WTC11 (cell line): ENCODE measurements at regions not wholly inside any gene's neighbourhood (a gene's known extent, or its start where the extent isn't known, plus 50 kb on each side); places are given as distances from the start of the nearest gene placed in this dataset.

Experiments used
- ATAC-seq: fragments of 200-7000 bp; cut with Tn5 transposase; 2 replicates; pipeline ENCODE4 v1.10.0; 2021; ENCODE audit warnings: mild to moderate bottlenecking, moderate library complexity
- CTCF ChIA-PET: fragments of 300-600 bp; sonication (Branson Sonifier 250); formaldehyde crosslinking; loops from one replicate; lab custom pipeline; 2021; ENCODE audit warnings: antibody characterized with exemption; lab: Charles Lee
- POLR2A ChIA-PET: fragments of 350-600 bp; sonication (Branson Sonifier 250); formaldehyde crosslinking; loops from one replicate; lab custom pipeline; 2021; ENCODE audit warnings: antibody characterized with exemption; lab: Charles Lee
- DNase-seq: peaks from one replicate; pipeline ENCODE4 v3.0.0; 2021; ENCODE audit warnings: low spot score
- H3K27ac Mint-ChIP-seq: 2 replicates; pipeline ENCODE4 v1.8.0; 2021; ENCODE audit warnings: mixed read lengths
- H3K27me3 Mint-ChIP-seq: 2 replicates; pipeline ENCODE4 v1.8.0; 2021; ENCODE audit warnings: low read depth, mild to moderate bottlenecking, moderate library complexity, mixed read lengths
- H3K36me3 Mint-ChIP-seq: 2 replicates; pipeline ENCODE4 v1.8.0; 2021; ENCODE audit warnings: mixed read lengths
- H3K4me1 Mint-ChIP-seq: 2 replicates; pipeline ENCODE4 v1.8.0; 2022; ENCODE audit warnings: mixed read lengths
- H3K4me3 Mint-ChIP-seq: 2 replicates; pipeline ENCODE4 v1.8.0; 2021; ENCODE audit warnings: mild to moderate bottlenecking, moderate library complexity, mixed read lengths
- H3K9me3 Mint-ChIP-seq: 2 replicates; pipeline ENCODE4 v1.8.0; 2021; ENCODE audit warnings: mixed read lengths
- NR2C2 ChIP-seq: sonication (generic); formaldehyde crosslinking; IDR thresholded peaks from 2 replicates; pipeline ENCODE4 v1.8.0; 2022; ENCODE audit warnings: mild to moderate bottlenecking, missing genetic modification reagents
- NR3C1 ChIP-seq: sonication (generic); formaldehyde crosslinking; conservative IDR thresholded peaks from 2 replicates; pipeline ENCODE4 v1.8.1; 2023; ENCODE audit warnings: low read depth, mild to moderate bottlenecking, missing genetic modification reagents
- RELA ChIP-seq: sonication (generic); formaldehyde crosslinking; IDR thresholded peaks from 2 replicates; pipeline ENCODE4 v1.8.1; 2022; ENCODE audit warnings: missing genetic modification reagents, mild to moderate bottlenecking, borderline replicate concordance
- SMAD4 ChIP-seq: sonication (generic); formaldehyde crosslinking; IDR thresholded peaks from 2 replicates; pipeline ENCODE4 v1.8.0; 2022; ENCODE audit warnings: mild to moderate bottlenecking, missing genetic modification reagents
- ZNF263 ChIP-seq: sonication (generic); formaldehyde crosslinking; IDR thresholded peaks from 2 replicates; pipeline ENCODE4 v1.8.1; 2022; ENCODE audit warnings: low read depth, mild to moderate bottlenecking, moderate library complexity, missing genetic modification reagents
- ZNF317 ChIP-seq: sonication (generic); formaldehyde crosslinking; IDR thresholded peaks from 2 replicates; pipeline ENCODE4 v1.8.1; 2023; ENCODE audit warnings: low read depth, mild to moderate bottlenecking, moderate library complexity, missing genetic modification reagents, borderline replicate concordance
- ZNF416 ChIP-seq: fragments of 250-450 bp; sonication (Bioruptor Pico); IDR thresholded peaks from 2 replicates; pipeline ENCODE4 v1.9.0; 2021; ENCODE audit warnings: mild to moderate bottlenecking, inconsistent platforms
- ZNF423 ChIP-seq: fragments of 250-450 bp; sonication (Bioruptor Pico); IDR thresholded peaks from 2 replicates; pipeline ENCODE4 v2.1.2; 2022; ENCODE audit warnings: mild to moderate bottlenecking, moderate library complexity
- TF ChIP-seq, protein P1 (sequence below): sonication (generic); formaldehyde crosslinking; IDR thresholded peaks from 2 replicates; pipeline ENCODE4 v1.8.0; 2022; ENCODE audit warnings: missing genetic modification reagents
- TF ChIP-seq, protein P2 (sequence below): sonication (generic); formaldehyde crosslinking; IDR thresholded peaks from 2 replicates; pipeline ENCODE4 v1.8.1; 2023; ENCODE audit warnings: mild to moderate bottlenecking, moderate library complexity, missing genetic modification reagents
- TF ChIP-seq, protein P3 (sequence below): sonication (generic); formaldehyde crosslinking; IDR thresholded peaks from 2 replicates; pipeline ENCODE4 v1.8.0; 2022; ENCODE audit warnings: mild to moderate bottlenecking, missing genetic modification reagents
- TF ChIP-seq, protein P4 (sequence below): sonication (generic); formaldehyde crosslinking; IDR thresholded peaks from 2 replicates; pipeline ENCODE4 v1.8.1; 2023; ENCODE audit warnings: mild to moderate bottlenecking, missing genetic modification reagents, moderate library complexity
- TF ChIP-seq, protein P5 (sequence below): fragments of 250-450 bp; sonication (Bioruptor Pico); IDR thresholded peaks from 2 replicates; pipeline ENCODE4 v1.8.0; 2021; ENCODE audit warnings: mild to moderate bottlenecking
- TF ChIP-seq, protein P6 (sequence below): sonication (generic); formaldehyde crosslinking; IDR thresholded peaks from 2 replicates; pipeline ENCODE4 v1.8.0; 2023; ENCODE audit warnings: mild to moderate bottlenecking, missing genetic modification reagents
- TF ChIP-seq, protein P7 (sequence below): fragments of 250-450 bp; sonication (Bioruptor Pico); IDR thresholded peaks from 2 replicates; pipeline ENCODE4 v2.1.2; 2022; ENCODE audit warnings: mild to moderate bottlenecking, moderate library complexity
- TF ChIP-seq, protein P8 (sequence below): sonication (generic); formaldehyde crosslinking; IDR thresholded peaks from 2 replicates; pipeline ENCODE4 v1.8.0; 2023; ENCODE audit warnings: missing genetic modification reagents, mild to moderate bottlenecking, borderline replicate concordance

DNA sequence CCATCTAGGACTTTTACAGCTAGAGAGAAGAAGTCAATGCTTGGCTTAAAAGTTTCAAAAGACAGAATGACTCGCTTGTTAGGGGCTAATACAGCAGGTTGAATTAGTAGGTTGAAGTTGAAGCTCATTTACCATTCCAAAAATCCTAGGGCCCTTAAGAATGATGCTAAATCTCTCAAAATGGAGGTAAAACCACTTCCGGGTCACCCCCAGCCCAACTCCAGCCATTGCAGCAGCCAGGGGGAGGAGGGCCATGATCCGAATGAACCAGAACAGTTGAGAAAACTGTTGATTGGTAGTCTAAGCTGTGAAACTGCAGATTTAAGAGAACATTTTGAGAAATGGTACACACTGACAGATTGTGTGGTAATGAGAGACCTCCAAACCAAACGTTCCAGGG, 245.4 kb downstream of the HNRNPD start:
- Mint-ChIP-seq H3K27me3 (no peaks in the 10 kb centered on the region; the same call in none of the 2 replicates), H3K27ac (no peak overlapping the region), H3K36me3 (no peaks in the 10 kb centered on the region), H3K4me3 (no peak overlapping the region), H3K9me3 (peaks cover 9% of the 10 kb centered on the region), H3K4me1 (no peaks in the 10 kb centered on the region)
- CTCF ChIA-PET: no interaction called here
- DNase-seq: no peak
- ATAC-seq: no peak
- POLR2A ChIA-PET: no interaction called here
- no peak for TF ChIP-seq SMAD4
- TF ChIP-seq NR2C2 (CRISPR knock-in tag): no peak
- TF ChIP-seq NR3C1 (CRISPR knock-in tag): no peak

DNA sequence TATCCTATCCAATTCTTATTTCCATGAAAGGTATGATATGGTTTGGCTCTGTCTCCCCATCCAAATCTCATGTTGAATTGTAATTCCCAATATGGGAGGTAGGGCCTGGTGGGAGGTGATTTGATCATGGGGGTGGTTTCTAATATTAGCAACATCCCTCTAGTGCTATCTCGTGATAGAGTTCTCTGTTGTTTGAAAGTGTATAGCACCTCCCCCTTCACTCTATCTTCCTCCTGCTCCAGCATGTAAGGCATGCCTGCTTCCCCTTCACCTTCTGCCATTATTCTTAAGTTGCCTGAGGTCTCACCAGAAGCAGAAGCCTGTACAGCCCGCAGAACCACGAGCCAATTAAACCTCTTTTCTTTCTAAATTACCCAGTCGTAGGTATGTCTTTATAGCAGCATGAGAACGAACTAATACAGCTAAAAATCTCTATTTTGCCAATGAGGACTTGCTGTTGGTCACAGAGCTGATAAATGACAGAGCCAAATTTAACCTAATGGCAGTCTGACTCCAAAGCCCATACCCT, 247.2 kb downstream of the HNRNPD start:
- H3K27ac Mint-ChIP-seq: no peak overlapping the region
- ChIA-PET CTCF (interaction anchor here (1.6 kb wide), 1 partner anchor 213 kb away, joined by 3 read pairs; no protein-coding TSS in a partner anchor), POLR2A (no interaction called here)
- no peak for DNase-seq
- no peaks in the 10 kb centered on the region; the same call in none of the 2 replicates for H3K27me3 Mint-ChIP-seq
- H3K9me3 Mint-ChIP-seq: peaks cover 9% of the 10 kb centered on the region
- no peak for ATAC-seq
- no peak overlapping the region for H3K4me3 Mint-ChIP-seq
- no peaks in the 10 kb centered on the region for H3K36me3 Mint-ChIP-seq
- no peaks in the 10 kb centered on the region for H3K4me1 Mint-ChIP-seq
- TF ChIP-seq ZNF416 (CRISPR knock-in tag) (no peak), ZNF317 (CRISPR knock-in tag) (no peak), RELA (CRISPR knock-in tag) (no peak), ZNF423 (no peak), ZNF263 (CRISPR knock-in tag) (no peak)
- TF ChIP-seq, protein P1, sequence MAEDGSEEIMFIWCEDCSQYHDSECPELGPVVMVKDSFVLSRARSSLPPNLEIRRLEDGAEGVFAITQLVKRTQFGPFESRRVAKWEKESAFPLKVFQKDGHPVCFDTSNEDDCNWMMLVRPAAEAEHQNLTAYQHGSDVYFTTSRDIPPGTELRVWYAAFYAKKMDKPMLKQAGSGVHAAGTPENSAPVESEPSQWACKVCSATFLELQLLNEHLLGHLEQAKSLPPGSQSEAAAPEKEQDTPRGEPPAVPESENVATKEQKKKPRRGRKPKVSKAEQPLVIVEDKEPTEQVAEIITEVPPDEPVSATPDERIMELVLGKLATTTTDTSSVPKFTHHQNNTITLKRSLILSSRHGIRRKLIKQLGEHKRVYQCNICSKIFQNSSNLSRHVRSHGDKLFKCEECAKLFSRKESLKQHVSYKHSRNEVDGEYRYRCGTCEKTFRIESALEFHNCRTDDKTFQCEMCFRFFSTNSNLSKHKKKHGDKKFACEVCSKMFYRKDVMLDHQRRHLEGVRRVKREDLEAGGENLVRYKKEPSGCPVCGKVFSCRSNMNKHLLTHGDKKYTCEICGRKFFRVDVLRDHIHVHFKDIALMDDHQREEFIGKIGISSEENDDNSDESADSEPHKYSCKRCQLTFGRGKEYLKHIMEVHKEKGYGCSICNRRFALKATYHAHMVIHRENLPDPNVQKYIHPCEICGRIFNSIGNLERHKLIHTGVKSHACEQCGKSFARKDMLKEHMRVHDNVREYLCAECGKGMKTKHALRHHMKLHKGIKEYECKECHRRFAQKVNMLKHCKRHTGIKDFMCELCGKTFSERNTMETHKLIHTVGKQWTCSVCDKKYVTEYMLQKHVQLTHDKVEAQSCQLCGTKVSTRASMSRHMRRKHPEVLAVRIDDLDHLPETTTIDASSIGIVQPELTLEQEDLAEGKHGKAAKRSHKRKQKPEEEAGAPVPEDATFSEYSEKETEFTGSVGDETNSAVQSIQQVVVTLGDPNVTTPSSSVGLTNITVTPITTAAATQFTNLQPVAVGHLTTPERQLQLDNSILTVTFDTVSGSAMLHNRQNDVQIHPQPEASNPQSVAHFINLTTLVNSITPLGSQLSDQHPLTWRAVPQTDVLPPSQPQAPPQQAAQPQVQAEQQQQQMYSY (CRISPR knock-in tag): no peak
- TF ChIP-seq, protein P2, sequence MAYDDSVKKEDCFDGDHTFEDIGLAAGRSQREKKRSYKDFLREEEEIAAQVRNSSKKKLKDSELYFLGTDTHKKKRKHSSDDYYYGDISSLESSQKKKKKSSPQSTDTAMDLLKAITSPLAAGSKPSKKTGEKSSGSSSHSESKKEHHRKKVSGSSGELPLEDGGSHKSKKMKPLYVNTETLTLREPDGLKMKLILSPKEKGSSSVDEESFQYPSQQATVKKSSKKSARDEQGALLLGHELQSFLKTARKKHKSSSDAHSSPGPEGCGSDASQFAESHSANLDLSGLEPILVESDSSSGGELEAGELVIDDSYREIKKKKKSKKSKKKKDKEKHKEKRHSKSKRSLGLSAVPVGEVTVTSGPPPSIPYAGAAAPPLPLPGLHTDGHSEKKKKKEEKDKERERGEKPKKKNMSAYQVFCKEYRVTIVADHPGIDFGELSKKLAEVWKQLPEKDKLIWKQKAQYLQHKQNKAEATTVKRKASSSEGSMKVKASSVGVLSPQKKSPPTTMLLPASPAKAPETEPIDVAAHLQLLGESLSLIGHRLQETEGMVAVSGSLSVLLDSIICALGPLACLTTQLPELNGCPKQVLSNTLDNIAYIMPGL: no peak
- TF ChIP-seq, protein P3, sequence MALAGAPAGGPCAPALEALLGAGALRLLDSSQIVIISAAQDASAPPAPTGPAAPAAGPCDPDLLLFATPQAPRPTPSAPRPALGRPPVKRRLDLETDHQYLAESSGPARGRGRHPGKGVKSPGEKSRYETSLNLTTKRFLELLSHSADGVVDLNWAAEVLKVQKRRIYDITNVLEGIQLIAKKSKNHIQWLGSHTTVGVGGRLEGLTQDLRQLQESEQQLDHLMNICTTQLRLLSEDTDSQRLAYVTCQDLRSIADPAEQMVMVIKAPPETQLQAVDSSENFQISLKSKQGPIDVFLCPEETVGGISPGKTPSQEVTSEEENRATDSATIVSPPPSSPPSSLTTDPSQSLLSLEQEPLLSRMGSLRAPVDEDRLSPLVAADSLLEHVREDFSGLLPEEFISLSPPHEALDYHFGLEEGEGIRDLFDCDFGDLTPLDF (CRISPR knock-in tag): no peak
- TF ChIP-seq, protein P4, sequence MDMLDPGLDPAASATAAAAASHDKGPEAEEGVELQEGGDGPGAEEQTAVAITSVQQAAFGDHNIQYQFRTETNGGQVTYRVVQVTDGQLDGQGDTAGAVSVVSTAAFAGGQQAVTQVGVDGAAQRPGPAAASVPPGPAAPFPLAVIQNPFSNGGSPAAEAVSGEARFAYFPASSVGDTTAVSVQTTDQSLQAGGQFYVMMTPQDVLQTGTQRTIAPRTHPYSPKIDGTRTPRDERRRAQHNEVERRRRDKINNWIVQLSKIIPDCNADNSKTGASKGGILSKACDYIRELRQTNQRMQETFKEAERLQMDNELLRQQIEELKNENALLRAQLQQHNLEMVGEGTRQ (CRISPR knock-in tag): no peak
- TF ChIP-seq, protein P5, sequence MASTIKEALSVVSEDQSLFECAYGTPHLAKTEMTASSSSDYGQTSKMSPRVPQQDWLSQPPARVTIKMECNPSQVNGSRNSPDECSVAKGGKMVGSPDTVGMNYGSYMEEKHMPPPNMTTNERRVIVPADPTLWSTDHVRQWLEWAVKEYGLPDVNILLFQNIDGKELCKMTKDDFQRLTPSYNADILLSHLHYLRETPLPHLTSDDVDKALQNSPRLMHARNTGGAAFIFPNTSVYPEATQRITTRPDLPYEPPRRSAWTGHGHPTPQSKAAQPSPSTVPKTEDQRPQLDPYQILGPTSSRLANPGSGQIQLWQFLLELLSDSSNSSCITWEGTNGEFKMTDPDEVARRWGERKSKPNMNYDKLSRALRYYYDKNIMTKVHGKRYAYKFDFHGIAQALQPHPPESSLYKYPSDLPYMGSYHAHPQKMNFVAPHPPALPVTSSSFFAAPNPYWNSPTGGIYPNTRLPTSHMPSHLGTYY (CRISPR knock-in tag): no peak
- TF ChIP-seq, protein P6, sequence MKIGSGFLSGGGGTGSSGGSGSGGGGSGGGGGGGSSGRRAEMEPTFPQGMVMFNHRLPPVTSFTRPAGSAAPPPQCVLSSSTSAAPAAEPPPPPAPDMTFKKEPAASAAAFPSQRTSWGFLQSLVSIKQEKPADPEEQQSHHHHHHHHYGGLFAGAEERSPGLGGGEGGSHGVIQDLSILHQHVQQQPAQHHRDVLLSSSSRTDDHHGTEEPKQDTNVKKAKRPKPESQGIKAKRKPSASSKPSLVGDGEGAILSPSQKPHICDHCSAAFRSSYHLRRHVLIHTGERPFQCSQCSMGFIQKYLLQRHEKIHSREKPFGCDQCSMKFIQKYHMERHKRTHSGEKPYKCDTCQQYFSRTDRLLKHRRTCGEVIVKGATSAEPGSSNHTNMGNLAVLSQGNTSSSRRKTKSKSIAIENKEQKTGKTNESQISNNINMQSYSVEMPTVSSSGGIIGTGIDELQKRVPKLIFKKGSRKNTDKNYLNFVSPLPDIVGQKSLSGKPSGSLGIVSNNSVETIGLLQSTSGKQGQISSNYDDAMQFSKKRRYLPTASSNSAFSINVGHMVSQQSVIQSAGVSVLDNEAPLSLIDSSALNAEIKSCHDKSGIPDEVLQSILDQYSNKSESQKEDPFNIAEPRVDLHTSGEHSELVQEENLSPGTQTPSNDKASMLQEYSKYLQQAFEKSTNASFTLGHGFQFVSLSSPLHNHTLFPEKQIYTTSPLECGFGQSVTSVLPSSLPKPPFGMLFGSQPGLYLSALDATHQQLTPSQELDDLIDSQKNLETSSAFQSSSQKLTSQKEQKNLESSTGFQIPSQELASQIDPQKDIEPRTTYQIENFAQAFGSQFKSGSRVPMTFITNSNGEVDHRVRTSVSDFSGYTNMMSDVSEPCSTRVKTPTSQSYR (CRISPR knock-in tag): no peak
- TF ChIP-seq, protein P7, sequence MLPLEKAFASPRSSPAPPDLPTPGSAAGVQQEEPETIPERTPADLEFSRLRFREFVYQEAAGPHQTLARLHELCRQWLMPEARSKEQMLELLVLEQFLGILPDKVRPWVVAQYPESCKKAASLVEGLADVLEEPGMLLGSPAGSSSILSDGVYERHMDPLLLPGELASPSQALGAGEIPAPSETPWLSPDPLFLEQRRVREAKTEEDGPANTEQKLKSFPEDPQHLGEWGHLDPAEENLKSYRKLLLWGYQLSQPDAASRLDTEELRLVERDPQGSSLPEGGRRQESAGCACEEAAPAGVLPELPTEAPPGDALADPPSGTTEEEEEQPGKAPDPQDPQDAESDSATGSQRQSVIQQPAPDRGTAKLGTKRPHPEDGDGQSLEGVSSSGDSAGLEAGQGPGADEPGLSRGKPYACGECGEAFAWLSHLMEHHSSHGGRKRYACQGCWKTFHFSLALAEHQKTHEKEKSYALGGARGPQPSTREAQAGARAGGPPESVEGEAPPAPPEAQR (CRISPR knock-in tag): no peak
- TF ChIP-seq, protein P8, sequence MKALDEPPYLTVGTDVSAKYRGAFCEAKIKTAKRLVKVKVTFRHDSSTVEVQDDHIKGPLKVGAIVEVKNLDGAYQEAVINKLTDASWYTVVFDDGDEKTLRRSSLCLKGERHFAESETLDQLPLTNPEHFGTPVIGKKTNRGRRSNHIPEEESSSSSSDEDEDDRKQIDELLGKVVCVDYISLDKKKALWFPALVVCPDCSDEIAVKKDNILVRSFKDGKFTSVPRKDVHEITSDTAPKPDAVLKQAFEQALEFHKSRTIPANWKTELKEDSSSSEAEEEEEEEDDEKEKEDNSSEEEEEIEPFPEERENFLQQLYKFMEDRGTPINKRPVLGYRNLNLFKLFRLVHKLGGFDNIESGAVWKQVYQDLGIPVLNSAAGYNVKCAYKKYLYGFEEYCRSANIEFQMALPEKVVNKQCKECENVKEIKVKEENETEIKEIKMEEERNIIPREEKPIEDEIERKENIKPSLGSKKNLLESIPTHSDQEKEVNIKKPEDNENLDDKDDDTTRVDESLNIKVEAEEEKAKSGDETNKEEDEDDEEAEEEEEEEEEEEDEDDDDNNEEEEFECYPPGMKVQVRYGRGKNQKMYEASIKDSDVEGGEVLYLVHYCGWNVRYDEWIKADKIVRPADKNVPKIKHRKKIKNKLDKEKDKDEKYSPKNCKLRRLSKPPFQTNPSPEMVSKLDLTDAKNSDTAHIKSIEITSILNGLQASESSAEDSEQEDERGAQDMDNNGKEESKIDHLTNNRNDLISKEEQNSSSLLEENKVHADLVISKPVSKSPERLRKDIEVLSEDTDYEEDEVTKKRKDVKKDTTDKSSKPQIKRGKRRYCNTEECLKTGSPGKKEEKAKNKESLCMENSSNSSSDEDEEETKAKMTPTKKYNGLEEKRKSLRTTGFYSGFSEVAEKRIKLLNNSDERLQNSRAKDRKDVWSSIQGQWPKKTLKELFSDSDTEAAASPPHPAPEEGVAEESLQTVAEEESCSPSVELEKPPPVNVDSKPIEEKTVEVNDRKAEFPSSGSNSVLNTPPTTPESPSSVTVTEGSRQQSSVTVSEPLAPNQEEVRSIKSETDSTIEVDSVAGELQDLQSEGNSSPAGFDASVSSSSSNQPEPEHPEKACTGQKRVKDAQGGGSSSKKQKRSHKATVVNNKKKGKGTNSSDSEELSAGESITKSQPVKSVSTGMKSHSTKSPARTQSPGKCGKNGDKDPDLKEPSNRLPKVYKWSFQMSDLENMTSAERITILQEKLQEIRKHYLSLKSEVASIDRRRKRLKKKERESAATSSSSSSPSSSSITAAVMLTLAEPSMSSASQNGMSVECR (CRISPR knock-in tag): no peak
